Right lobe of liver (tissue), 6 donors: ENCODE measurements at regions not wholly inside any gene's neighbourhood (a gene's known extent, or its start where the extent isn't known, plus 50 kb on each side); places are given as distances from the start of the nearest gene placed in this dataset.

Experiments
- ATAC-seq, 4 donors: fragments of 200-7000 bp; cut with Tn5 transposase; one replicate each; pipeline ENCODE4 v1.9.1; 2020; ENCODE audit warnings: mild to moderate bottlenecking in 4 of 4, moderate library complexity in 4 of 4
- DNase-seq, 3 donors: peaks; one replicate each; pipeline ENCODE4 v3.0.0-alpha.2; 2020
- H3K27ac ChIP-seq, 3 donors: fragments of 200-600 bp; one replicate each; pipeline ENCODE4 v1.8.0; 2022
- H3K27me3 ChIP-seq, 2 donors: fragments of 200-600 bp; one replicate each; pipeline ENCODE4 v1.8.0; 2022
- H3K36me3 ChIP-seq, 4 donors: fragments of 200-600 bp; sonication (generic) in 1 of 4; one replicate each; pipeline versions ENCODE4 v1.5.1 to v1.8.0; 2017 to 2022; ENCODE audit warnings: control low read depth in 1 of 4
- H3K4me1 ChIP-seq, 4 donors: fragments of 200-600 bp; sonication (generic) in 1 of 4; one replicate each; pipeline versions ENCODE4 v1.5.1 to v1.8.0; 2017 to 2022; ENCODE audit warnings: control low read depth in 1 of 4
- H3K4me3 ChIP-seq, 3 donors: fragments of 200-600 bp; one replicate each; pipeline ENCODE4 v1.8.0; 2022
- H3K9me3 ChIP-seq, 4 donors: fragments of 200-600 bp; sonication (generic) in 1 of 4; one replicate each; pipeline versions ENCODE4 v1.5.1 to v1.8.0; 2017 to 2022; ENCODE audit warnings: control low read depth in 1 of 4
- POLR2A ChIP-seq: fragments of 450-650 bp; IDR thresholded peaks from one replicate; pipeline ENCODE4 v1.6.1; 2017; ENCODE audit warnings: antibody characterized with exemption, mild to moderate bottlenecking
- WGBS: methylation state at CpG from one replicate; pipeline ENCODE4 v1.1.6; 2018; ENCODE audit warnings: low coverage, low lambda C conversion rate; ENCODE audit not compliant: insufficient coverage; ENCODE audit errors: missing lambda C conversion rate; 5-methylcytosine and 5-hydroxymethylcytosine counted together
- intact Hi-C, 2 donors: fragments of 100-400 bp; cut with DNase I; formaldehyde crosslinking; loops; one replicate each; pipeline versions ENCODE4 v1.11.2 to v1.14.1; 2022
- TF ChIP-seq, protein P1 (sequence below), 4 donors: fragments of 200-600 bp in 3 of 4; fragments of 450-650 bp in 1 of 4; IDR thresholded peaks; one replicate each; pipeline versions ENCODE4 v1.5.1 to v1.8.0; 2016 to 2022; ENCODE audit warnings: antibody characterized with exemption in 4 of 4, mild to moderate bottlenecking in 2 of 4
- donor health status: DM: no; HTN: yes; CAD: no.
- donor health status: DM: no; HTN: no; CAD: no.
- donor health status: DM: no; HTN: no; CAD: no.
- donor health status: DM: no; HTN: yes; CAD: no.
- donor health status: DM: no; HTN: yes; CAD: no.

DNA sequence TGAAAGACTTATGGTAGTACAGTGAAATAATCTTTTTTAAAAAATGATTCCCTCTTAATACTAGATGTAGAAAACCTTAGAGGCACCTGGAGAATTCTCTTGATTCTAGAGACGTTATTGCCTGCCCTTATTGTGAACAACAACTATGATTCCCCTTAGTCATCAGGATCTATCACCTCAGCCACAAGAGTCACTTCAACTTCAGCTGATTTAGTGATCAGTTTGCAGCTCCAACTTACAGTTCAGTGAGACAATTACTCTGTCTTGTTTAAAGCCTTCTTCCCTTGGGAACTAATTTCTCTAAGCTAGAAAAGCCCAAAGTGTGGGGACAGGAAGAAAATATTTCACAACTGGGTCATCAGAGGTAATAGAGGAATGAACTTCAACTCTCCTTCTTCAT, 254.3 kb upstream of the SLITRK1 start:
- TF ChIP-seq, protein P1, sequence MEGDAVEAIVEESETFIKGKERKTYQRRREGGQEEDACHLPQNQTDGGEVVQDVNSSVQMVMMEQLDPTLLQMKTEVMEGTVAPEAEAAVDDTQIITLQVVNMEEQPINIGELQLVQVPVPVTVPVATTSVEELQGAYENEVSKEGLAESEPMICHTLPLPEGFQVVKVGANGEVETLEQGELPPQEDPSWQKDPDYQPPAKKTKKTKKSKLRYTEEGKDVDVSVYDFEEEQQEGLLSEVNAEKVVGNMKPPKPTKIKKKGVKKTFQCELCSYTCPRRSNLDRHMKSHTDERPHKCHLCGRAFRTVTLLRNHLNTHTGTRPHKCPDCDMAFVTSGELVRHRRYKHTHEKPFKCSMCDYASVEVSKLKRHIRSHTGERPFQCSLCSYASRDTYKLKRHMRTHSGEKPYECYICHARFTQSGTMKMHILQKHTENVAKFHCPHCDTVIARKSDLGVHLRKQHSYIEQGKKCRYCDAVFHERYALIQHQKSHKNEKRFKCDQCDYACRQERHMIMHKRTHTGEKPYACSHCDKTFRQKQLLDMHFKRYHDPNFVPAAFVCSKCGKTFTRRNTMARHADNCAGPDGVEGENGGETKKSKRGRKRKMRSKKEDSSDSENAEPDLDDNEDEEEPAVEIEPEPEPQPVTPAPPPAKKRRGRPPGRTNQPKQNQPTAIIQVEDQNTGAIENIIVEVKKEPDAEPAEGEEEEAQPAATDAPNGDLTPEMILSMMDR (IDR thresholded peaks at IDR 0.05), result no peak
- no peak for TF ChIP-seq POLR2A
- no peak for DNase-seq
- no peak overlapping the region for H3K27ac ChIP-seq
- no peak overlapping the region for H3K4me3 ChIP-seq
- intact Hi-C loops, result no loop called here
- no peaks in the 10 kb centered on the region for H3K27me3 ChIP-seq
- ATAC-seq, result peak in 1 of 4 donors; percentile 17
- H3K36me3 ChIP-seq, result no peaks in the 10 kb centered on the region
- no peaks in the 10 kb centered on the region for H3K4me1 ChIP-seq
- H3K9me3 ChIP-seq, result no peaks in the 10 kb centered on the region
- WGBS, result 8% methylated on average over 1 of the region's 1 CpG

DNA sequence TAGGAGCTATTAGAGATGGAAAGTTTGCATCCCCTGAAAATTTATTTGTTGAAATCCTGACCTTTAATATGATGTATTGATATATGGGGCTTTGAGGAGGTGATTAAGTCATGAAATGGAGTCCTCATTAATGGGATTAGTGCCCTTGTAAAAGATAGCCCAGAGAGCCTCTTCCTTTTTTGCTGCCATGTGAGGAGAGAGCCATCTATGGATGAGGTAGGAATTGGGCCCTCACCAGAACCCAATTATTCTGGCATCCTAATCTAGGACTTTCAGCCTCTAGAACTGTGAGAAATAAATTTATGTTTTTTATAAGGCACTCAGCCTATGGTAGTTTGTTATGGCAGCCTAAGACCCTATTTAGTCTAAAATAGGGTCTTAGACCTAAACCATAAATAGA, 250.2 kb upstream of the SLITRK1 start:
- Histone ChIP-seq H3K27me3 (no peaks in the 10 kb centered on the region), H3K27ac (no peak overlapping the region), H3K4me1 (no peaks in the 10 kb centered on the region), H3K36me3 (no peaks in the 10 kb centered on the region), H3K9me3 (no peaks in the 10 kb centered on the region), H3K4me3 (no peak overlapping the region)
- DNase-seq (no peak), ATAC-seq (no peak)
- TF ChIP-seq POLR2A, result no peak
- TF ChIP-seq, protein P1 (IDR thresholded peaks at IDR 0.05), result no peak
- intact Hi-C loops, result no loop called here

DNA sequence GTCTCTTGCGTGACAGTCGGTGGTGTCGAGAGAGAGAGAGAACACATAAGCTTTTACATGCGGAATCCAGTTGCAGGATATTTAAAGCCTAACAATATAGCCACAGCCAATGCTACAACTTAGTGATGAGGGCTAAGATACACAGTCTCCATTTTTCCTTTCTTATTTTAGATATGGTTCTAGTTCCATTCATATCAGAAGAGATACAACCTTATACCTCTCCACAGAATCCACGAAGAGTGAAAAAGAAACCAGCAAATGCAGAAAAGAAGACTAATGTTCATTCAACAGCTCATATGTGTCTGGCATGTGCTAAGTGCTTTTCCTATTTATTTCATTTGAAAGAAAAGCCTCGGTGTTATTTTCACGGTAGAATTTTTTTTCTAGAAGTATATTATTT, 249.0 kb upstream of the SLITRK1 start:
- no peak for DNase-seq
- 50% methylated on average over 7 of the region's 7 CpGs for WGBS
- no peaks in the 10 kb centered on the region for H3K36me3 ChIP-seq
- intact Hi-C loops, result no loop called here
- H3K27me3 ChIP-seq, result no peaks in the 10 kb centered on the region
- H3K9me3 ChIP-seq, result no peaks in the 10 kb centered on the region
- ATAC-seq, result no peak
- TF ChIP-seq POLR2A, result no peak
- TF ChIP-seq, protein P1 (IDR thresholded peaks at IDR 0.05), result no peak
- no peak overlapping the region for H3K4me3 ChIP-seq
- no peaks in the 10 kb centered on the region for H3K4me1 ChIP-seq
- H3K27ac ChIP-seq, result no peak overlapping the region

DNA sequence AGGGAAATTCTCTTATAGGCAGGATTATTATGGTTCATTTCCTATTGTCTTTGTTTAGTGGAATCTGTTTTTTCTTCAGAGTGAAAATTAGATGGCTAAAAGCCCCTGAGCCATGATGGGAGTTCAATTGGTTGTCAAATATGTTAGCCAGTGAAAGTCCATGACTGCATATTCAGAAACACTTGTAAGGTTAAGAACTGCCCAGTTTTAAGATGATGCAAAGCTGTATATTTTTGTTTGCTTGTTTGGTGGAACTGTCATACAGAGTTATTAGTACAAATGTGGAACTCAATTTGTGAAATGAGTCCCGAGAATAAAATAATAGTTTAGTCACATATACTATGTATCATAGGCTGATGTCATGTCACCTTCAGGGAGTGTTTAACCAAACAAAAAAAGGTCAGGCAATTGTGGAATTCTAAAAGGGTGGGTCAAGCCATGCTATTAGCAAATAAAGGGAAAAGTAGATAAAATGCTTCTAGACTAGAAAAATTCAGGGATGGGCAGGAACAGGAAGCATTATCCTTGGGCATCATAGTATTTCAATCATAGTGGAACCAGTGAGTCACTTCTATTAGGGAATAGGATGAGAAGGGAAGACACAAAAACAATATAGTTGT, 248.3 kb upstream of the SLITRK1 start:
- no peak overlapping the region for H3K27ac ChIP-seq
- no peak for TF ChIP-seq POLR2A
- TF ChIP-seq, protein P1 (IDR thresholded peaks at IDR 0.05), result no peak
- intact Hi-C loops, result no loop called here
- no peaks in the 10 kb centered on the region for H3K9me3 ChIP-seq
- no peak for DNase-seq
- no peaks in the 10 kb centered on the region for H3K27me3 ChIP-seq
- ATAC-seq, result no peak
- WGBS, result 13% methylated on average over 1 of the region's 1 CpG
- no peak overlapping the region for H3K4me3 ChIP-seq
- H3K36me3 ChIP-seq, result no peaks in the 10 kb centered on the region
- no peaks in the 10 kb centered on the region for H3K4me1 ChIP-seq

DNA sequence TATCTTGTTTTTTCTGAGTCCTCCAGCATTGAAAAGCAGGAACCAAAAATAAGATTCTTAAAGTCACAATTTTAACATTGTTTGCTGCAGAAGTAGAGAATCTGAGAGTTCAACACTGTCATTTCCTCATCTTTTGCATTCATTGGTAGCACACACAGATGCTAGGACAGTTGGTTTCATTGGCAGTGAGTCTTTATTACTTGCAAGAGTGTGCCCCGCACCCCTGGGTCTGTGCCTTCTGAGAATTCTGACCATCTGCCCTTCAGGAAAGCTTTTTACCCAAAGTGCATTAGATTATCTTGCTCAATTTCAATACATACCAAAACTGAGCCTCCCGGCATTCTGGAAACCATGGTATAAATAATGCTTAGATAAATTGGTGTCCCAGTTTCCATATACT, 247.7 kb upstream of the SLITRK1 start:
- Histone ChIP-seq H3K4me1 (no peaks in the 10 kb centered on the region), H3K27me3 (no peaks in the 10 kb centered on the region), H3K36me3 (no peaks in the 10 kb centered on the region), H3K9me3 (no peaks in the 10 kb centered on the region), H3K4me3 (no peak overlapping the region), H3K27ac (no peak overlapping the region)
- WGBS, result 50% methylated on average over 2 of the region's 2 CpGs
- TF ChIP-seq, protein P1 (IDR thresholded peaks at IDR 0.05), result no peak
- no peak for TF ChIP-seq POLR2A
- intact Hi-C loops, result no loop called here
- ATAC-seq, result no peak
- no peak for DNase-seq
